ENCODE measurements at regions not wholly inside any gene's neighbourhood (a gene's known extent, or its start where the extent isn't known, plus 50 kb on each side); places are given as distances from the start of the nearest gene placed in this dataset.

DNA sequence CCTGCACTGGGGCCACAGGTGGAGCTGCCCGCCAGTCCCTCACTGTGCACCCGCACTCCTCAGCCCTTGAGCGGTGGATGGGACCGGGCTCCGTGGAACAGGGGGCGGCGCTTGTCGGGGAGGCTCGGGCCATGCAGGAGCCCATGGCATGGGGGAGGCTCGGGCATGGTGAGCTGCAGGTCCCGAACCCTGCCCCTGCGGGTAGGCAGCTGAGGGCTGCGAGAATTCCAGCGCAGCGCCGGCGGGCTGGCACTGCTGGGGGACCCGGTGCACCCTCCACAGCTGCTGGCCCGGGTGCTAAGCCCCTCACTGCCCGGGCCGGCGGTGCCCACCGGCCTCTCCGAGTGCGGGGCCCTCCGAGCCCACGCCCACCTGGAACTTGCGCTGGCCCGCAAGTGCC, 877.5 kb upstream of the PCDH9 start:
- no peak for TF ChIP-seq POLR2AphosphoS5 (IDR thresholded peaks at IDR 0.05; ENCODE audit: low read depth)
- TF ChIP-seq, protein P1, sequence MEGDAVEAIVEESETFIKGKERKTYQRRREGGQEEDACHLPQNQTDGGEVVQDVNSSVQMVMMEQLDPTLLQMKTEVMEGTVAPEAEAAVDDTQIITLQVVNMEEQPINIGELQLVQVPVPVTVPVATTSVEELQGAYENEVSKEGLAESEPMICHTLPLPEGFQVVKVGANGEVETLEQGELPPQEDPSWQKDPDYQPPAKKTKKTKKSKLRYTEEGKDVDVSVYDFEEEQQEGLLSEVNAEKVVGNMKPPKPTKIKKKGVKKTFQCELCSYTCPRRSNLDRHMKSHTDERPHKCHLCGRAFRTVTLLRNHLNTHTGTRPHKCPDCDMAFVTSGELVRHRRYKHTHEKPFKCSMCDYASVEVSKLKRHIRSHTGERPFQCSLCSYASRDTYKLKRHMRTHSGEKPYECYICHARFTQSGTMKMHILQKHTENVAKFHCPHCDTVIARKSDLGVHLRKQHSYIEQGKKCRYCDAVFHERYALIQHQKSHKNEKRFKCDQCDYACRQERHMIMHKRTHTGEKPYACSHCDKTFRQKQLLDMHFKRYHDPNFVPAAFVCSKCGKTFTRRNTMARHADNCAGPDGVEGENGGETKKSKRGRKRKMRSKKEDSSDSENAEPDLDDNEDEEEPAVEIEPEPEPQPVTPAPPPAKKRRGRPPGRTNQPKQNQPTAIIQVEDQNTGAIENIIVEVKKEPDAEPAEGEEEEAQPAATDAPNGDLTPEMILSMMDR (IDR thresholded peaks at IDR 0.05; ENCODE audit: insufficient read depth, low read length), result no peak
- no peak for TF ChIP-seq GABPA (IDR thresholded peaks at IDR 0.05; ENCODE audit: low read depth)
- TF ChIP-seq, protein P2, sequence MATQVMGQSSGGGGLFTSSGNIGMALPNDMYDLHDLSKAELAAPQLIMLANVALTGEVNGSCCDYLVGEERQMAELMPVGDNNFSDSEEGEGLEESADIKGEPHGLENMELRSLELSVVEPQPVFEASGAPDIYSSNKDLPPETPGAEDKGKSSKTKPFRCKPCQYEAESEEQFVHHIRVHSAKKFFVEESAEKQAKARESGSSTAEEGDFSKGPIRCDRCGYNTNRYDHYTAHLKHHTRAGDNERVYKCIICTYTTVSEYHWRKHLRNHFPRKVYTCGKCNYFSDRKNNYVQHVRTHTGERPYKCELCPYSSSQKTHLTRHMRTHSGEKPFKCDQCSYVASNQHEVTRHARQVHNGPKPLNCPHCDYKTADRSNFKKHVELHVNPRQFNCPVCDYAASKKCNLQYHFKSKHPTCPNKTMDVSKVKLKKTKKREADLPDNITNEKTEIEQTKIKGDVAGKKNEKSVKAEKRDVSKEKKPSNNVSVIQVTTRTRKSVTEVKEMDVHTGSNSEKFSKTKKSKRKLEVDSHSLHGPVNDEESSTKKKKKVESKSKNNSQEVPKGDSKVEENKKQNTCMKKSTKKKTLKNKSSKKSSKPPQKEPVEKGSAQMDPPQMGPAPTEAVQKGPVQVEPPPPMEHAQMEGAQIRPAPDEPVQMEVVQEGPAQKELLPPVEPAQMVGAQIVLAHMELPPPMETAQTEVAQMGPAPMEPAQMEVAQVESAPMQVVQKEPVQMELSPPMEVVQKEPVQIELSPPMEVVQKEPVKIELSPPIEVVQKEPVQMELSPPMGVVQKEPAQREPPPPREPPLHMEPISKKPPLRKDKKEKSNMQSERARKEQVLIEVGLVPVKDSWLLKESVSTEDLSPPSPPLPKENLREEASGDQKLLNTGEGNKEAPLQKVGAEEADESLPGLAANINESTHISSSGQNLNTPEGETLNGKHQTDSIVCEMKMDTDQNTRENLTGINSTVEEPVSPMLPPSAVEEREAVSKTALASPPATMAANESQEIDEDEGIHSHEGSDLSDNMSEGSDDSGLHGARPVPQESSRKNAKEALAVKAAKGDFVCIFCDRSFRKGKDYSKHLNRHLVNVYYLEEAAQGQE (IDR thresholded peaks at IDR 0.05; ENCODE audit: insufficient replicate concordance, low read depth), result no peak

All from HL-60 (cell line).